Middle frontal gyrus (tissue), 1 donor: ENCODE measurements at regions not wholly inside any gene's neighbourhood (a gene's known extent, or its start where the extent isn't known, plus 50 kb on each side); places are given as distances from the start of the nearest gene placed in this dataset.
"Not testable (repeated sequence)": the region's sequence is repeated elsewhere in the genome, so short reads cannot be mapped to it uniquely, and the experiment has no call there.

Source experiments
- DNase-seq: peaks from one replicate; pipeline ENCODE4 v3.0.0-alpha.2; 2015; ENCODE audit warnings: low spot score; ENCODE audit errors: extremely low spot score

DNA sequence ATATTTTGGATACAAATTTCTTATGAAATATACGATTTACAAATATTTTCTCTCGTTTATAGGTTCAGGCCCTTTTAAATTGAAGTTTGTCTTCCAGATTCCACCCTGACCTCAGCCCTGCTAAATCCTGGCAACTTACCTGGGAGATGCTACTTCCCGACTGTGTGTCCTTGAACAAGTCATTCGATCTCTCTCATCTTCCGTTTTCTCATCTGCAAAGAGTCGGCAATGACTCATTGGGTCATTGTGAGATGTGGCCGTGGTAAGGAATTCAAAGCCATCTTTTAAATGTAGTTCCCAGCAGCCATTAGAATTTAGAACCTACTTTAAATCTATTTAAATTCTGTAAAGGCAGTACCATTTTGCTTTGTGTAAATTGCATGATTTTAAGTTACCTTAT, 72.5 kb downstream of the LHX2 start:
- DNase-seq: no peak

- no peak for DNase-seq
Observed at GRCh38 chr9:124087226-124087625, 75.7 kb downstream of the LHX2 start.

GRCh38 chr9:124088476-124088837, 76.9 kb downstream of the LHX2 start:
- peak; percentile 29 for DNase-seq

DNA sequence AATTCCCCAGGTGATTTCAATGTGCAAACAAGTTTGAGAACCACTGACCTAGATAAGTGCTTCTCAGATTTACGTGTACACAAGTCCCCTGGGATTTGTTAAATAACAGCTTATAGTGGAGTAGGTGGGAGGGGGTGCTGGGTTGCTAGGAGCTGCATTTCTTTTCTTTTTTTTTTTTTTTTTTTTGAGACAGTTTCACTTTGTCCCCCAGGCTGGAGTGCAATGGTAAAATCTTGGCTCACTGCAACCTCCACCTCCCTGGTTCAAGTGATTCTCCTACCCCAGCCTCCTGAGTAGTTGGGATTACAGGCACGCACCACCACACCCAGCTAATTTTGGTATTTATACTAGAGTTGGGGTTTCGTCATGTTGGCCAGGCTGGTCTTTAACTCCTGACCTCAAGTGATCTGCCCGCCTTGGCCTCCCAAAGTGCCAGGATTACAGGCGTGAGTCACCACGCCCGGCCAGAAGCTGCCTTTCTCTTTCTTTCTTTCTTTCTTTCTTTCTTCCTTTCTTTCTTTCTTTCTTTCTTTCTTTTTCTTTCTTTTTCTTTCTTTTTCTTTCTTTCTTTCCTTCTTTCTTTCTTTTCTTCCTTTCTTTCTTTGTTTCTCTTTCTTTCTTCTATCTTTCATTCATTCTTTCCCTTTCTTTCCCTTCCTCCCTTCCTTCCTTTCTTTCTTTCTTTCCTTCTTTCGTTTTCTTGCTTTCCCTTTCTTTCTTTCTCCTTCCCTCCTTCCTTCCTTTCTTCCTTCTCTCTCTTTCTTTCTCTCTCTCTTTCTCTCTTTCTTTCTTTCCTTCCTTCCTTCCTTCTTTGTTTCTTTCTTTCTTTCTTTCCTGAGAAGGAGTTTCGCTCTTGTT, 78.3 kb downstream of the LHX2 start:
- not testable (repeated sequence) for DNase-seq

- DNase-seq: no peak
Observed at GRCh38 chr9:124098141-124098905, 86.8 kb downstream of the LHX2 start.

DNA sequence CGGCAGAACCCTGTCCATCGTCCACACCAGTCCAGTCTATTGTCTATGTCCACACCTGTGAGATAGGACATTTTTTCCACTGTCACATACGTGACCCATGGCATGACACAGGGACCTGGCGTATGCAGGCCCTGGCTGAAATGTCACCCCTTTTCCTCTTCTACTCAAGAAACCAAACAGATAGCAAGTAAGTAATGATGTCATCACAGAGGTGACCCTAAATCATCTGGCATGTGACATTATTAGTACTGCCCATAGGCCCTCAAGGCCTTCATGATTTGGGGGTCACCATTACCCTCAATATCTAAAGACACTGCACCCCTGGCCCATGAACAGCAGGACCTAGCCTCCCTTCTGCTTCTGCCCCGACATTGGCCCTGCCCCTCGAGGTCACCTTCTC, 88.3 kb downstream of the LHX2 start:
- no peak for DNase-seq

GRCh38 chr9:124101215-124101968, 89.8 kb downstream of the LHX2 start:
- no peak for DNase-seq

- DNase-seq: no peak
Observed at GRCh38 chr9:124101969-124102345, 90.4 kb downstream of the LHX2 start.

DNA sequence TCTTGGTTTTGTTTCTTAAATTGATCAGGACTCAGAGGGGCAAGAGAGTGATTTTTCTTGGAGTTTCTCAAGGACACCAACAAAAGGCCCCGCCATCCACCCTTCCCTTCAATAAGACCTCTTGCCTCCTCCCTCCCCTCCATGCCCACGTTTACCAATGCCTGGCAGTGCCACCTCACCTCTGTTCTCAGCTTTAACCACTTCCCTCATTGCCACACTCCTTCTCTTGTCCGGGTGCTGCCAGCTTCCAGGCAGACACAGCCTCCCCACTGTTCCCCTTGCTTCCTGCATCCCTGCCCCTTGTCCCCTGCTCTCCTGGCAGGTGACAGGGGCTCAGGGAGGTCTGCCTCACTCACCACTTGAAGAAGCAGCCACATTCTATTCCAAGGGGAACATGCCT, 90.8 kb downstream of the LHX2 start:
- no peak for DNase-seq

GRCh38 chr9:124105266-124105665, 93.7 kb downstream of the LHX2 start:
- no peak for DNase-seq

DNA sequence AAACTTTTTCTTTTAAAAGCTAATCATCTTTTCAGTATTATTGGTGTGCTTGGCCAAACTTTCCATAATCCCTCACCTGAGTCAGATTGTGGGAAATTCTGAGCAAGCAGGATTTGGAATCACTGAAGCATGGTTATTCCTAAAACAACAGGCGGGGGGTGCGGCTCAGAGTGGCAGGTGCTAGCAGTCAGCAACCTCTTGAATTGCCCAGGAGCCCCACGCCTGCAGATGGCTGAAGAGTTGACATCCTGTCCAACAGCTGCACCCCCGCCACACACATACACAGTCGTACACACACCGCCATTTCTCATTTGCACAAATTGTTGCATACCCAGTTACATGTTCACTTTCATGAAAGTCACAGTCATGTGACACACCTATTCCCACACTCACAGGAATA, 96.6 kb downstream of the LHX2 start:
- DNase-seq: no peak

GRCh38 chr9:124110307-124110915, 98.8 kb downstream of the LHX2 start:
- DNase-seq: no peak

DNA sequence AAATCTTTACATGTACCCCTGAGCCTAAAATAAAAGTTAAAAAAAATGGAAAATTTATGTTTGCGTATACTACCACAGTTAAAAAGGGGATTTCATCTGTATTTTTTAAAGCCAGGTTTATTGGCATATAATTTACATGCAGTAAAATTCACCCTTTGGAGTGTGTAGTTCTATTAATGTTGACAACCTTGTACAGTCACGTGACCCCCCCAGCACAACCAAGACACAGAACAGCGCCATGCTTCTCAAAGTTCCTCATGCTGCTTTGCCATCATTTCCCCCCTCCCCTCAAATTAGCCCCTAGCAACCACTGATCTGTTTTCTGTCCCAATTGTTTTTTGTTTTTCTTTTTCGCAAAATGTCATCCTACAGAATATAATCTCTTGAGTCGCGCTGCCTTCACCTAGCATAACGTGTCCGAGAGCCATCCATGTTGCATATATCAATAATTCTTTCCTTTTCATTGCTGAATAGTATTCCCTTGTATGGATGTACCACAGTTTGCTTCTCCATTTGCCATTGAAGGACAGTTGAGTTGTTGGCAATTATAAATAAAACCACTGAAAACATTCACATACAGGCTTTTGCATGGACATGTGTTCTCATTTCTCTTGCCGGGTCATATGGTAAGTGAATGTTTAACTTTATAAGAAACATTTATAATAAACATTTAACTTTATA, 105.3 kb downstream of the LHX2 start:
- no peak for DNase-seq

GRCh38 chr9:124118894-124119293, 107.3 kb downstream of the LHX2 start:
- DNase-seq: no peak

DNA sequence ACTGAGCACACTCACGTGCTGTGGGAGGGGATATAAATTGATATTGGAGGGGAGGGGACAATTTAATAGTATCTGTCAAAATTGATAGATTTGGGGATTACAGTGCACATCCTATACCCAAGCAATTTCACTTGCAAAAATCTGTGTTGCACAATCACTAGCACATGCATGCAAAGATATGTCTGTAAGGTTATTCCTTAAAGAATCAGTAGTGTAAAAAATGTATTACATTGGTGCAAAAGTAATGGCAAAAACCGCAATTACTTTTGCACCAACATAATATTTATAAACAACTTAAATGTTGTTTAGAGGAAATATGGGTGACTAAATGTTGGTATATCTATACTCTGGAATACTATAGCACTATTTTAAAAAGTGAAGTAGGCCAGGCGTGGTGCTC, 108.7 kb downstream of the LHX2 start:
- no peak for DNase-seq

DNA sequence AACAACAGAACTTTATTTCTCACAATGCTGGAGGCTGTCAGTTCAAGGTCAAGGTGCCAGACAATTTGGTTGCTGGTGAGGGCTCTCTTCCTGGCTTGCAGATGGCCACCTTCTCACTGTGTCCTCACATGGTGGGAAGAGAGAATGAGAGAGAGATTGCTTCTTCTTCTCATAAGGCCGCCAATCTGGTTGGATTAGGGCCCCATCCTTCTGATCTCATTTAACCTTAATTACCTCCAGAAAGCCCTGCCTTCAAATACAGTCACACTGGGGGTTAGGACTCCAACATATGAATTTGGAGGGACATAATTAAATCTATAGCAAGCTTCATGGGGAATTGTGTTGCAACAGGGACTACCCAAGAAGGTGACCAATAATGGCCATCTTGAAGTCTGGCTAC, 110.2 kb downstream of the LHX2 start:
- no peak for DNase-seq

DNA sequence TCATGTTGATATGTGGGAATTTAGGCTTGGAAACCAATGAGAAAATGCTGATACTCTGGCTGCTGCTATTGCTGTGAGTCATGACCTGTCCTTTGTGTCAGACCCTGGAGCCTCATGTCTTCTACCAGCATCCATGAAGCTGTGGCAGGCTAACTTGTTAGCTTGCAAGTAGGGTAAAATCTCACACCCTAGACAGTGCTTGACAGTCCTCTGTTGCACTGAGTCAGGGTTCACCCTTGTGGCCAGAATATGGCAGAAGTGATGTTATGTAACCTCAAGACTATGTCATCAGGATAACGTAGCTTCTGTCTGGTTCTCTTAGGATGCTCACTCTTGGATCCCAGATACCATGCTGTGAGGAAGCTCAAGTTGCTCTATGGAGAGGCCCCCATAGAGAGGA, 110.8 kb downstream of the LHX2 start:
- no peak for DNase-seq

- DNase-seq: no peak
Observed at GRCh38 chr9:124122813-124123462, 111.4 kb downstream of the LHX2 start.

DNA sequence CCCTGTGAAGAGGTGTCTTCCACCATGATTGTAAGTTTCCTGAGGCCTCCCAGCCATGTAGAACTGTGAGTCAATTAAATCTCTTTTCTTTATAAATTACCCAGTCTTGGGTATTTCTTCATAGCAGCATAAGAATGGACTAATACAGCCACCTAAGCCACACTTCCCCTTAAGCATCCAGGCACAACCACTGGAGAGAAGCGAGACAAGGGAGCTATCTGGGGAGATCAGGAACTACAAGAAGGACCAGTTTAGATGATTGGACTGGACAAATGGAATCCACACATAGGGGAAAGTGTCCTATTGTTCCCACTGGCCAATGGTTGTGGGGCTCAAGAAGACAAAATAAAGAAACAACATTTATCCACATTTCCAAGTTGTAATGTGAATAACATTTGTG, 112.1 kb downstream of the LHX2 start:
- not testable (repeated sequence) for DNase-seq
